ENCODE measurements at regions not wholly inside any gene's neighbourhood (a gene's known extent, or its start where the extent isn't known, plus 50 kb on each side); places are given as distances from the start of the nearest gene placed in this dataset.

GRCh38 chr13:59368693-59369092 lies 795.0 kb downstream of the DIAPH3 start:
- H3K9ac ChIP-seq (ENCODE audit: low read length), result no peak overlapping the region
- no peaks in the 10 kb centered on the region for H4K20me1 ChIP-seq (ENCODE audit: insufficient read depth, low read length)
- H3K4me3 ChIP-seq (ENCODE audit: low read length), result no peak overlapping the region
- no peaks in the 10 kb centered on the region for H3K4me1 ChIP-seq (ENCODE audit: low read length)
- TF ChIP-seq EZH2 (optimal IDR thresholded peaks at IDR 0.05; ENCODE audit: low read depth, low read length), result no peak
- no peak for TF ChIP-seq CTCF (IDR thresholded peaks at IDR 0.05; ENCODE audit: low read length)
- TF ChIP-seq EZH2phosphoT487 (IDR thresholded peaks at IDR 0.05; ENCODE audit: low read length), result no peak
- no peaks in the 10 kb centered on the region for H3K27me3 ChIP-seq (replicated peaks; ENCODE audit: insufficient read depth, low read length)
- H3K36me3 ChIP-seq (replicated peaks; ENCODE audit: insufficient read depth, low read length), result no peaks in the 10 kb centered on the region
- DNase-seq, result no peak
- H3K9me3 ChIP-seq (replicated peaks; ENCODE audit: insufficient read depth, low read length), result no peaks in the 10 kb centered on the region
- no peak overlapping the region for H3K4me2 ChIP-seq (ENCODE audit: low read depth, low read length)
- no peaks in the 10 kb centered on the region for H3K79me2 ChIP-seq (ENCODE audit: low read length)
- H3K9me2 ChIP-seq (replicated peaks; ENCODE audit: insufficient read depth, low read length), result no peaks in the 10 kb centered on the region
- no peak overlapping the region for H3K27ac ChIP-seq (ENCODE audit: low read length)
- no peak overlapping the region for H2AFZ ChIP-seq (ENCODE audit: low read length)
- no peaks in the 10 kb centered on the region for H3F3A ChIP-seq (ENCODE audit: insufficient read depth, low read length)

- H4K20me1 ChIP-seq (ENCODE audit: insufficient read depth, low read length), result no peaks in the 10 kb centered on the region
- H3K9me3 ChIP-seq (replicated peaks; ENCODE audit: insufficient read depth, low read length), result no peaks in the 10 kb centered on the region
- H3K4me2 ChIP-seq (ENCODE audit: low read depth, low read length), result no peak overlapping the region
- H3K9ac ChIP-seq (ENCODE audit: low read length), result no peak overlapping the region
- H3K4me1 ChIP-seq (ENCODE audit: low read length), result no peaks in the 10 kb centered on the region
- no peaks in the 10 kb centered on the region for H3F3A ChIP-seq (ENCODE audit: insufficient read depth, low read length)
- H3K79me2 ChIP-seq (ENCODE audit: low read length), result no peaks in the 10 kb centered on the region
- no peaks in the 10 kb centered on the region for H3K9me2 ChIP-seq (replicated peaks; ENCODE audit: insufficient read depth, low read length)
- TF ChIP-seq EZH2phosphoT487 (IDR thresholded peaks at IDR 0.05; ENCODE audit: low read length), result no peak
- no peak for TF ChIP-seq EZH2 (optimal IDR thresholded peaks at IDR 0.05; ENCODE audit: low read depth, low read length)
- TF ChIP-seq CTCF (IDR thresholded peaks at IDR 0.05; ENCODE audit: low read length), result no peak
- no peaks in the 10 kb centered on the region for H3K27me3 ChIP-seq (replicated peaks; ENCODE audit: insufficient read depth, low read length)
- no peak overlapping the region for H3K27ac ChIP-seq (ENCODE audit: low read length)
- DNase-seq, result no peak
- no peak overlapping the region for H3K4me3 ChIP-seq (ENCODE audit: low read length)
- H3K36me3 ChIP-seq (replicated peaks; ENCODE audit: insufficient read depth, low read length), result no peaks in the 10 kb centered on the region
- H2AFZ ChIP-seq (ENCODE audit: low read length), result no peak overlapping the region
Measured at GRCh38 chr13:59371229-59371628, 792.5 kb downstream of the DIAPH3 start.

- H3K4me2 ChIP-seq (ENCODE audit: low read depth, low read length), result no peak overlapping the region
- H3K79me2 ChIP-seq (ENCODE audit: low read length), result no peaks in the 10 kb centered on the region
- no peaks in the 10 kb centered on the region for H3K36me3 ChIP-seq (replicated peaks; ENCODE audit: insufficient read depth, low read length)
- no peak for DNase-seq
- H2AFZ ChIP-seq (ENCODE audit: low read length), result no peak overlapping the region
- no peaks in the 10 kb centered on the region for H3K9me2 ChIP-seq (replicated peaks; ENCODE audit: insufficient read depth, low read length)
- H4K20me1 ChIP-seq (ENCODE audit: insufficient read depth, low read length), result no peaks in the 10 kb centered on the region
- no peak overlapping the region for H3K9ac ChIP-seq (ENCODE audit: low read length)
- no peaks in the 10 kb centered on the region for H3K4me1 ChIP-seq (ENCODE audit: low read length)
- H3K4me3 ChIP-seq (ENCODE audit: low read length), result no peak overlapping the region
- no peaks in the 10 kb centered on the region for H3F3A ChIP-seq (ENCODE audit: insufficient read depth, low read length)
- no peak overlapping the region for H3K27ac ChIP-seq (ENCODE audit: low read length)
- no peaks in the 10 kb centered on the region for H3K9me3 ChIP-seq (replicated peaks; ENCODE audit: insufficient read depth, low read length)
- TF ChIP-seq EZH2phosphoT487 (IDR thresholded peaks at IDR 0.05; ENCODE audit: low read length) (no peak), CTCF (IDR thresholded peaks at IDR 0.05; ENCODE audit: low read length) (no peak), EZH2 (optimal IDR thresholded peaks at IDR 0.05; ENCODE audit: low read depth, low read length) (no peak)
- no peaks in the 10 kb centered on the region for H3K27me3 ChIP-seq (replicated peaks; ENCODE audit: insufficient read depth, low read length)
Measured at GRCh38 chr13:59373341-59373740, 790.4 kb downstream of the DIAPH3 start.
